H9 (cell line): ENCODE measurements at regions not wholly inside any gene's neighbourhood (a gene's known extent, or its start where the extent isn't known, plus 50 kb on each side); places are given as distances from the start of the nearest gene placed in this dataset.

Experiments used
- DNase-seq: peaks from one replicate; pipeline ENCODE4 v3.0.0-alpha.2; 2017
- H2AFZ ChIP-seq: one replicate; pipeline ENCODE4 v1.6.1; 2013; ENCODE audit warnings: mild to moderate bottlenecking, low read length, control low read depth, moderate library complexity
- H2AK5ac ChIP-seq: 2 replicates; pipeline ENCODE4 v1.6.1; 2013; ENCODE audit warnings: low read length, control low read depth, mixed read lengths; ENCODE audit not compliant: insufficient read length
- H2BK120ac ChIP-seq: one replicate; pipeline ENCODE4 v1.6.1; 2013; ENCODE audit warnings: low read depth, mild to moderate bottlenecking, low read length, control low read depth, inconsistent platforms; ENCODE audit not compliant: poor library complexity, severe bottlenecking
- H2BK12ac ChIP-seq: 2 replicates; pipeline ENCODE4 v1.6.1; 2013; ENCODE audit warnings: low read length, control low read depth, mixed read lengths, low read depth; ENCODE audit not compliant: insufficient read length
- H2BK15ac ChIP-seq: 2 replicates; pipeline ENCODE4 v1.6.1; 2013; ENCODE audit warnings: low read depth, low read length, control low read depth
- H2BK20ac ChIP-seq: one replicate; pipeline ENCODE4 v1.6.1; 2013; ENCODE audit warnings: low read depth, mild to moderate bottlenecking, low read length, control low read depth, inconsistent platforms; ENCODE audit not compliant: poor library complexity, severe bottlenecking
- H2BK5ac ChIP-seq: 2 replicates; pipeline ENCODE4 v1.6.1; 2013; ENCODE audit warnings: low read length, control low read depth, mixed read lengths; ENCODE audit not compliant: insufficient read length
- H3K14ac ChIP-seq: 2 replicates; pipeline ENCODE4 v1.6.1; 2013; ENCODE audit warnings: low read length, control low read depth; ENCODE audit not compliant: insufficient read depth
- H3K18ac ChIP-seq: 2 replicates; pipeline ENCODE4 v1.6.1; 2013; ENCODE audit warnings: low read depth, mild to moderate bottlenecking, mixed read lengths, low read length, control low read depth; ENCODE audit not compliant: insufficient read length
- H3K23ac ChIP-seq: 2 replicates; pipeline ENCODE4 v1.6.1; 2013; ENCODE audit warnings: low read length, control low read depth, mixed read lengths, low read depth; ENCODE audit not compliant: insufficient read length
- H3K23me2 ChIP-seq: 2 replicates; pipeline ENCODE4 v1.6.1; 2013; ENCODE audit warnings: low read depth, mild to moderate bottlenecking, mixed read lengths, low read length, control low read depth; ENCODE audit not compliant: insufficient read length, poor library complexity, severe bottlenecking
- H3K27ac ChIP-seq: 2 replicates; pipeline ENCODE4 v1.5.1; 2013; ENCODE audit warnings: low read length, control low read depth, mixed read lengths, low read depth; ENCODE audit not compliant: insufficient read length
- H3K27me3 ChIP-seq: 2 replicates; pipeline ENCODE4 v1.6.1; 2013; ENCODE audit warnings: low read length, control low read depth, inconsistent platforms; ENCODE audit not compliant: insufficient read depth
- H3K4ac ChIP-seq: 2 replicates; pipeline ENCODE4 v1.6.1; 2013; ENCODE audit warnings: low read depth, mild to moderate bottlenecking, control low read depth, inconsistent platforms, low read length, moderate library complexity
- H3K4me1 ChIP-seq: 2 replicates; pipeline ENCODE4 v1.6.1; 2013; ENCODE audit warnings: low read length, control low read depth, inconsistent platforms; ENCODE audit not compliant: insufficient read depth
- H3K4me2 ChIP-seq: 2 replicates; pipeline ENCODE4 v1.6.1; 2013; ENCODE audit warnings: low read length, control low read depth, mixed read lengths; ENCODE audit not compliant: insufficient read length, insufficient read depth
- H3K56ac ChIP-seq: 2 replicates; pipeline ENCODE4 v1.6.1; 2013; ENCODE audit warnings: low read depth, mild to moderate bottlenecking, mixed read lengths, low read length, control low read depth; ENCODE audit not compliant: insufficient read length
- H3K79me1 ChIP-seq: 2 replicates; pipeline ENCODE4 v1.6.1; 2013; ENCODE audit warnings: low read depth, mild to moderate bottlenecking, moderate library complexity, low read length, control low read depth, inconsistent platforms; ENCODE audit not compliant: insufficient read depth, poor library complexity, severe bottlenecking
- H3K79me2 ChIP-seq: 2 replicates; pipeline ENCODE4 v1.6.1; 2013; ENCODE audit warnings: low read length, control low read depth, inconsistent platforms; ENCODE audit not compliant: insufficient read depth
- H3K9ac ChIP-seq: 2 replicates; pipeline ENCODE4 v1.6.1; 2013; ENCODE audit warnings: low read length, control low read depth, mixed read lengths; ENCODE audit not compliant: insufficient read length; ENCODE audit errors: extremely low read depth
- H3K9me3 ChIP-seq: one replicate; pipeline ENCODE4 v1.6.1; 2013; ENCODE audit warnings: low read depth, low read length, inconsistent platforms; ENCODE audit not compliant: control insufficient read depth
- H3T11ph ChIP-seq: one replicate; pipeline ENCODE4 v1.6.1; 2013; ENCODE audit warnings: mild to moderate bottlenecking, low read length, control low read depth, inconsistent platforms
- H4K20me1 ChIP-seq: one replicate; pipeline ENCODE4 v1.6.1; 2013; ENCODE audit not compliant: control insufficient read depth, insufficient read length, insufficient read depth
- H4K5ac ChIP-seq: 2 replicates; pipeline ENCODE4 v1.6.1; 2013; ENCODE audit warnings: low read depth, mild to moderate bottlenecking, mixed read lengths, low read length, control low read depth; ENCODE audit not compliant: insufficient read length
- H4K8ac ChIP-seq: replicated peaks from 2 replicates; pipeline ENCODE4 v1.6.1; 2013; ENCODE audit warnings: low read length, control low read depth, mixed read lengths, low read depth; ENCODE audit not compliant: insufficient read length
- H4K91ac ChIP-seq: 2 replicates; pipeline ENCODE4 v1.6.1; 2013; ENCODE audit warnings: low read depth, mild to moderate bottlenecking, moderate library complexity, mixed read lengths, low read length, control low read depth; ENCODE audit not compliant: insufficient read length
- H3K27ac Mint-ChIP-seq, 3 experiments: 2 replicates in 2 of 3; 3 replicates in 1 of 3; pipeline ENCODE4 v1.8.0; 2020 to 2021; ENCODE audit warnings: mixed read lengths in 3 of 3, mild to moderate bottlenecking in 1 of 3, moderate library complexity in 1 of 3
- H3K27me3 Mint-ChIP-seq: 2 replicates; pipeline ENCODE4 v1.8.0; 2021; ENCODE audit warnings: low read depth, mild to moderate bottlenecking, moderate library complexity, mixed read lengths
- H3K36me3 Mint-ChIP-seq, 3 experiments: 2 replicates in 2 of 3; 3 replicates in 1 of 3; pipeline ENCODE4 v1.8.0; 2020 to 2021; ENCODE audit warnings: low read depth in 3 of 3, mixed read lengths in 3 of 3; ENCODE audit not compliant: insufficient read depth in 1 of 3
- H3K4me1 Mint-ChIP-seq, 2 experiments: 2 replicates each; pipeline ENCODE4 v1.8.0; 2020; ENCODE audit warnings: mixed read lengths in 2 of 2
- H3K4me3 Mint-ChIP-seq, 2 experiments: 2 replicates in 1 of 2; 3 replicates in 1 of 2; pipeline ENCODE4 v1.8.0; 2020 to 2021; ENCODE audit warnings: mild to moderate bottlenecking in 2 of 2, mixed read lengths in 2 of 2, moderate library complexity in 1 of 2
- H3K9me3 Mint-ChIP-seq, 2 experiments: 2 replicates in 1 of 2; 3 replicates in 1 of 2; pipeline ENCODE4 v1.8.0; 2020; ENCODE audit warnings: mild to moderate bottlenecking in 2 of 2, mixed read lengths in 2 of 2, moderate library complexity in 1 of 2
- WGBS: extraction: QIAGEN DNeasy Blood & Tissue Kit; methylation state at CpG from one replicate; pipeline ENCODE4 v1.1.7; 2013; ENCODE audit warnings: missing lambda C conversion rate, low lambda C conversion rate, mixed read lengths; ENCODE audit not compliant: insufficient read length; ENCODE audit errors: extremely low coverage; 5-methylcytosine and 5-hydroxymethylcytosine counted together
- TF ChIP-seq, protein P1 (sequence below): fragments of 200-600 bp; sonication (generic); conservative IDR thresholded peaks from 3 replicates; pipeline ENCODE4 v1.8.0; 2021; ENCODE audit warnings: antibody characterized with exemption, mild to moderate bottlenecking

DNA sequence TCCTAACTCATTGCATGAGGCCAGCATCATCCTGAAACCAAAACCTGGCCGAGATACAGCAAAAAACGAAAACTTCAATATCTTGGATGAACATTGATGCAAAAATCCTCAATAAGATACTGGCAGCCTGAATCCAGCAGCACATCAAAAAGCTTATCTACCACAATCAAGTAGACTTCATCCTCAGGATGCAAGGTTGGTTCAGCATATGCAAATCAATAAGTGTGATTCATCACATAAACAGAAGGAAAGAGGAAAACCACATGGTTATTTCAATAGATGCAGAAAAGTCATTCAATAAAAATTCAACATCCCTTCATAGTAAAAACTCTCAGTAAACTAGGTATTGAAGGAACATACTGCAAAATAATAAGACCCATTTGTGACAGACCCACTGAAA, 56.5 kb upstream of the PPFIA2 start:
- no peak overlapping the region for H3K56ac ChIP-seq
- H3K79me2 ChIP-seq, result no peaks in the 10 kb centered on the region
- H4K91ac ChIP-seq, result no peak overlapping the region
- no peak for DNase-seq
- no peak overlapping the region for H4K8ac ChIP-seq
- no peak overlapping the region for H3T11ph ChIP-seq
- H3K9ac ChIP-seq, result no peak overlapping the region
- no peak overlapping the region for H2BK120ac ChIP-seq
- Mint-ChIP-seq H3K27me3 (no peaks in the 10 kb centered on the region; the same call in 1 of the 2 replicates), H3K4me1 (peaks cover 3 to 13% of the 10 kb centered on the region in 2 experiments; a peak in 2 of 4 replicates), H3K9me3 (peaks cover 3 to 5% of the 10 kb centered on the region in 2 experiments; a peak in 3 of 5 replicates), H3K27ac (no peak overlapping the region), H3K36me3 (peaks cover 0 to 5% (median 2%) of the 10 kb centered on the region in 3 experiments; a peak in 3 of 7 replicates), H3K4me3 (no peak overlapping the region)
- no peak overlapping the region for H4K5ac ChIP-seq
- no peaks in the 10 kb centered on the region for H4K20me1 ChIP-seq
- H3K4me2 ChIP-seq, result no peak overlapping the region
- H3K9me3 ChIP-seq, result no peaks in the 10 kb centered on the region
- no peak overlapping the region for H3K27ac ChIP-seq
- no peak overlapping the region for H3K14ac ChIP-seq
- H2BK12ac ChIP-seq, result no peak overlapping the region
- H2BK15ac ChIP-seq, result no peak overlapping the region
- H2BK20ac ChIP-seq, result no peak overlapping the region
- H2AK5ac ChIP-seq, result no peak overlapping the region
- no peak overlapping the region for H3K18ac ChIP-seq
- H3K79me1 ChIP-seq, result no peaks in the 10 kb centered on the region
- no peak overlapping the region for H3K23ac ChIP-seq
- H3K23me2 ChIP-seq, result no peaks in the 10 kb centered on the region
- TF ChIP-seq, protein P1, sequence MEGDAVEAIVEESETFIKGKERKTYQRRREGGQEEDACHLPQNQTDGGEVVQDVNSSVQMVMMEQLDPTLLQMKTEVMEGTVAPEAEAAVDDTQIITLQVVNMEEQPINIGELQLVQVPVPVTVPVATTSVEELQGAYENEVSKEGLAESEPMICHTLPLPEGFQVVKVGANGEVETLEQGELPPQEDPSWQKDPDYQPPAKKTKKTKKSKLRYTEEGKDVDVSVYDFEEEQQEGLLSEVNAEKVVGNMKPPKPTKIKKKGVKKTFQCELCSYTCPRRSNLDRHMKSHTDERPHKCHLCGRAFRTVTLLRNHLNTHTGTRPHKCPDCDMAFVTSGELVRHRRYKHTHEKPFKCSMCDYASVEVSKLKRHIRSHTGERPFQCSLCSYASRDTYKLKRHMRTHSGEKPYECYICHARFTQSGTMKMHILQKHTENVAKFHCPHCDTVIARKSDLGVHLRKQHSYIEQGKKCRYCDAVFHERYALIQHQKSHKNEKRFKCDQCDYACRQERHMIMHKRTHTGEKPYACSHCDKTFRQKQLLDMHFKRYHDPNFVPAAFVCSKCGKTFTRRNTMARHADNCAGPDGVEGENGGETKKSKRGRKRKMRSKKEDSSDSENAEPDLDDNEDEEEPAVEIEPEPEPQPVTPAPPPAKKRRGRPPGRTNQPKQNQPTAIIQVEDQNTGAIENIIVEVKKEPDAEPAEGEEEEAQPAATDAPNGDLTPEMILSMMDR, result no peak
- H3K4me1 ChIP-seq, result peaks cover 3% of the 10 kb centered on the region; the same call in 1 of the 2 replicates
- H3K27me3 ChIP-seq, result no peaks in the 10 kb centered on the region
- no CpG with 5 or more reads among the region's 2 CpGs for WGBS
- no peak overlapping the region for H2AFZ ChIP-seq
- no peak overlapping the region for H2BK5ac ChIP-seq
- no peak overlapping the region for H3K4ac ChIP-seq
